ENCODE measurements at regions not wholly inside any gene's neighbourhood (a gene's known extent, or its start where the extent isn't known, plus 50 kb on each side); places are given as distances from the start of the nearest gene placed in this dataset.

GRCh38 chr21:35635261-35635660 is 425.1 kb downstream of the SETD4 start:
- H3K9me3 ChIP-seq (ENCODE audit: low read length): no peaks in the 10 kb centered on the region
- no peak overlapping the region for H3K4me3 ChIP-seq (ENCODE audit: low read depth, low read length, poor library complexity, severe bottlenecking)
- DNase-seq (ENCODE audit: low spot score): no peak
- intact Hi-C loops (cut with micrococcal nuclease; ENCODE audit: unreplicated experiment): no loop called here
- H3K27ac ChIP-seq (ENCODE audit: low read depth, low read length, poor library complexity, severe bottlenecking): no peak overlapping the region
- H3K4me1 ChIP-seq (ENCODE audit: insufficient read depth, low read length, poor library complexity, severe bottlenecking): no peaks in the 10 kb centered on the region
- H4K20me1 ChIP-seq (ENCODE audit: insufficient read depth, low read length): no peaks in the 10 kb centered on the region
- H3K79me2 ChIP-seq (ENCODE audit: insufficient read depth, low read depth, low read length): no peaks in the 10 kb centered on the region
- no peak overlapping the region for H2AFZ ChIP-seq (ENCODE audit: low read length)
- H3K36me3 ChIP-seq (ENCODE audit: insufficient read depth, low read length): no peaks in the 10 kb centered on the region
- BruUV-seq (replicated peaks): no TSS peak
- ChIA-PET CTCF (ENCODE audit: unreplicated experiment) (no interaction called here), POLR2A (no interaction called here)
- no peaks in the 10 kb centered on the region for H3K9me2 ChIP-seq (ENCODE audit: insufficient read depth, low read length)
- no peak overlapping the region for H3K4me2 ChIP-seq (ENCODE audit: low read length)
- TF ChIP-seq EZH2phosphoT487 (IDR thresholded peaks at IDR 0.05; ENCODE audit: borderline replicate concordance, low read depth, low read length): no peak
- no peak for TF ChIP-seq CTCF (conservative IDR thresholded peaks at IDR 0.05; ENCODE audit: low read length)

GRCh38 chr21:35633501-35633900 is 426.8 kb downstream of the SETD4 start:
- intact Hi-C loops (cut with micrococcal nuclease; ENCODE audit: unreplicated experiment): no loop called here

More at GRCh38 chr21:35633501-35633900, 426.8 kb downstream of the SETD4 start:
- Histone ChIP-seq H2AFZ (ENCODE audit: low read length) (no peak overlapping the region), H3K79me2 (ENCODE audit: insufficient read depth, low read depth, low read length) (no peaks in the 10 kb centered on the region), H3K9me2 (ENCODE audit: insufficient read depth, low read length) (no peaks in the 10 kb centered on the region), H3K27ac (ENCODE audit: low read depth, low read length, poor library complexity, severe bottlenecking) (no peak overlapping the region), H4K20me1 (ENCODE audit: insufficient read depth, low read length) (no peaks in the 10 kb centered on the region), H3K4me1 (ENCODE audit: insufficient read depth, low read length, poor library complexity, severe bottlenecking) (no peaks in the 10 kb centered on the region), H3K36me3 (ENCODE audit: insufficient read depth, low read length) (no peaks in the 10 kb centered on the region), H3K4me3 (ENCODE audit: low read depth, low read length, poor library complexity, severe bottlenecking) (no peak overlapping the region), H3K9me3 (ENCODE audit: low read length) (no peaks in the 10 kb centered on the region), H3K4me2 (ENCODE audit: low read length) (no peak overlapping the region)
- POLR2A ChIA-PET: interaction anchor here (0.6 kb wide), 1 partner anchor 349 kb away, joined by 5 read pairs; no protein-coding TSS in a partner anchor
- no peak for DNase-seq (ENCODE audit: low spot score)
- no TSS peak for BruUV-seq (replicated peaks)
- CTCF ChIA-PET (ENCODE audit: unreplicated experiment): no interaction called here
- TF ChIP-seq CTCF (conservative IDR thresholded peaks at IDR 0.05; ENCODE audit: low read length) (no peak), EZH2phosphoT487 (IDR thresholded peaks at IDR 0.05; ENCODE audit: borderline replicate concordance, low read depth, low read length) (no peak)

All from OCI-LY7 (cell line).